GM21423 (cell line): ENCODE measurements at regions not wholly inside any gene's neighbourhood (a gene's known extent, or its start where the extent isn't known, plus 50 kb on each side); places are given as distances from the start of the nearest gene placed in this dataset.
"Not testable (repeated sequence)": the region's sequence is repeated elsewhere in the genome, so short reads cannot be mapped to it uniquely, and the experiment has no call there.

Experiments
- ATAC-seq: cut with Tn5 transposase; IDR thresholded peaks from one replicate; pipeline ENCODE4 v1.9.1; 2021; ENCODE audit warnings: mild to moderate bottlenecking, moderate library complexity; ENCODE audit not compliant: unreplicated experiment

GRCh38 chr1:157272729-157273524 lies 134.7 kb upstream of the ETV3 start:
- ATAC-seq = no peak

DNA sequence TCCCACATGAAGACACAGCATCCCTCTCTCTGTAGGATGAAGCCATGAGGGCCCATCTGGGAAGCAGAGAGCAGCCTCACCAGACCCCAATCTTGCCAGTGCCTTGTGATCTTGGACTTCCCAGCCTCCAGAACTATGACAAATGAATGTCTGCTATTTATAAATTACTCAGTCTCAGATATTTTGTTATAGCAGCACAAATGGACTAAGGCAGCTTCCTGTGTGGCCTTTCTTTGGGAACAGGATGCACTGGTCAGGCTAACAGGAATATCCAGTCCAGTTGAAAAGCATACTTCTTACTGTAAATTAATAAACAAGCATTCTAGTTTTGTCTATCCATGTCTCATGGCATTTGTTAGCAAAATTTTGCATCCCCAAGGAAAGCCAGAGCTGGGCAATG lies 134.1 kb upstream of the ETV3 start:
- no peak for ATAC-seq

DNA sequence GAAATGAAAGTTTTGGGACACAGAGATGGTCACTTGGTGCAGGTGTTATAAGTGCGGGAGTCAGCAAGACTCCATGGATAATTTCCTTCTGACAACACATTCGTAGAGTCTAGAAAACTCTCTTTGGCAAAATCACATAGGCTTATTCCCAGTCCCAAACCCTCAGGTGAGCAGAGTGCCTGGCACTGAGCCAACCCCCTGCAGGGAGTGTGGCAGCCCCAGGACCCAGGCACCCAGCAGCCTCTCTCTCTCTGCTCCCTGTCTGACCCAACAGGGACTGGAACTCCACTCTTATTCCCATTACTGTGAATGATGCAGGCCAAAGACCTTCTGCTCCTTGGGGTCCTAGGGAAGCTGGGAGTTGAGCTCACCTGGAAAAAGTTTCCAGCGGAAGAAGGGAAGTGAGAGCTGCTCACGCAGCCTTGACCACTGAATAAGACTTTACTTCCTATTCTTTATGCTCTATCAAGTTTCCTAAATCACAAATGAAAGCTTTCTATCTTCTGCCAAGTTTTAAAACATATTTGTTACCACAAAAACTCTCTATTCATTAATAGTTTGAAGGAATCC lies 132.6 kb upstream of the ETV3 start:
- no peak for ATAC-seq

DNA sequence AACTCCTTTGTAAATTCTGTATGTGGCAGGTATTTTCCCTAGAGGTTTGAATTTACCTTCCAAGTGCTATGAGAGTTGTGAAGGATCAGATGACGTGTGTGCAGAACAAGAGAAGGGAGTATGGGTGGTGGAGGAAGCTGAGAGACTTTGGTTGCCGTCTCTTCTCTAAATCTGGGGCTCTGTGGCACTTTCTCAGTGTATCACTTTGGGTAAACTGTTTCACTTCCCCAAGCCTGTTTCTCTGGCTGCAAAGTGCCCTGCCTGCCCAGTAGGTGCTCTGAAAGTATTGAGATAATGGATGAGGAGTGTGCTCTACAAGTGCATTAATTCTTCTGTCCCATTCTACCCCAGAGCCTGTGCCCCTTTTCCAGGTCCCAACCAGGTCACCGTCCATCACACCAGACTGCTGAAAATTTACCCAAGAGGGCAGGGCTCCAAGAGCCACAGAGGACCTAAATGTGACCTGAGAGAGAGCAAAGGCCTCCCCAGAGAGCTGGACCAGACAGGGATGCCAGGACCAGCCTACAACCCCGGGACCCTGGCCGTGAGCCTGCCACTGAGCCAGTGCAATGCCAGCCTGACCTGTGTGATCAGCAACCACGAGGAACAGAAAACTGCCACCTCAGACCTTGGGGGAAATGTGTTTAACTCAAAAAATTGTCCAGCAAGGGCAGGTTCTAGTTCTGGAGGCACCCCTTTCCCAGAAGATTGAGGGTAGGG lies 131.6 kb upstream of the ETV3 start:
- peak; percentile 89 for ATAC-seq

DNA sequence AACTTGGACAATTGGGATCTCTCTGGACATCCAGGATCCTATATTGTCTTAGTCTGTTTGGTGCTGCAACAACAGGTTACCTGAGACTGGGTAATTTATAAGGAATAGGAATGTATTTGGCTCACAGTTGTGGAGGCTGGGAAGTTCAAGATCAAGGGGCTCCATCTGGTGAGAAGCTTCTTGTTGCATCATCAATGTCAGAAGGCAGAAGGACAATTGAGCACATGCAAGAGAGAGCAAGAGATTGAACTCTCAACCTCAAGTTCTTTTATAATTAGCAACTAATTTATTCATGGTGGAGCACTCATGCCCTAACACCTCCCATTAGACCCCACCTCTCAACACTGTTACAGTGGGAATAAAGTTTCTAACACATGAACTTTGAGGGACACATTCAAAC lies 124.7 kb upstream of the ETV3 start:
- no peak for ATAC-seq

DNA sequence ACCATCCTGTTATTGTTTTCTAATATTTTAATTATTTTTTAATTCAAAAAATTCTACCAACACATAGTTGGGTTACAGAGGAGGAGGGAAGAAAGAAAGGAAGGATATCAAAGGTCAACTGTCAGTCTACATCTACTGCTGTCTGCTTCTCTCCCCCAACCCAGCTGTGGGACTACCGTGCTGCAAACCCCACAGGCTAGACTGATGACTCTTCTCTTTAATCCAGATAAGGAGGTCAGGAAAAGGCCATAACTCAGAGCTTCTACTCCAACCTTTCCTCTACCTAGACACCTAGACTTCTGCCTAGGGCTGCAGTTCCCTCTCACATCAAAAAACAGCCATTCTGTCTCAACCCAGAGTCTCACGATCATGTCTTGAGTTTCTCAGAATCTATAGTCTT lies 124.2 kb upstream of the ETV3 start:
- ATAC-seq = no peak

DNA sequence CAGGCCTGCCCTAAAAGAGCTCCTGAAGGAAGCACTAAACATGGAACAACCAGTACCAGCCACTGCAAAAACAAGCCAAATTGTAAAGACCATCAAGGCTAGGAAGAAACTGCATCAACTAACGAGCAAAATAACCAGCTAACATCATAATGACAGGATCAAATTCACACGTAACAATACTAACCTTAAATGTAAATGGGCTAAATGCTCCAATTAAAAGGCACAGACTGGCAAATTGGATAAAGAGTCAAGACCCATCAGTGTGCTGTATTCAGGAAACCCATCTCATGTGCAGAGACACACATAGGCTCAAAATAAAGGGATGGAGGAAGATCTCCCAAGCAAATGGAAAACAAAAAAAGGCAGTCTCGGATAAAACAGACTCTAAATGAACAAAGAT lies 117.7 kb upstream of the ETV3 start:
- ATAC-seq = not testable (repeated sequence)

DNA sequence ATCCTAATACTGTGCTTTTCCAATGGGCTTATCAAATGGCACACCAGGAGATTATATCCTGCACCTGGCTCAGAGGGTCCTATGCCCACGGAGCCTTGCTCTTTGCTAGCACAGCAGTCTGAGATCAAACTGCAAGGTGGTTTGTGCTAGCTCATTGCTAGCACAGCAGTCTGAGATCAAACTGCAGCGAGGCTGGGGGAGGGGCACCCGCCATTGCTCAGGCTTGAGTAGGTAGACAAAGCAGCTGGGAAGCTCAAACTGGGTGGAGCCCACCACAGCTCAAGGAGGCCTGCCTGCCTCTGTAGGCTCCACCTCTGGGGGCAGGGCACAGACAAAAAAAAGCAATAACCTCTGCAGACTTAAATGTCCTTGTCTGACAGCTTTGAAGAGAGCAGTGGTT lies 116.0 kb upstream of the ETV3 start:
- ATAC-seq = not testable (repeated sequence)

DNA sequence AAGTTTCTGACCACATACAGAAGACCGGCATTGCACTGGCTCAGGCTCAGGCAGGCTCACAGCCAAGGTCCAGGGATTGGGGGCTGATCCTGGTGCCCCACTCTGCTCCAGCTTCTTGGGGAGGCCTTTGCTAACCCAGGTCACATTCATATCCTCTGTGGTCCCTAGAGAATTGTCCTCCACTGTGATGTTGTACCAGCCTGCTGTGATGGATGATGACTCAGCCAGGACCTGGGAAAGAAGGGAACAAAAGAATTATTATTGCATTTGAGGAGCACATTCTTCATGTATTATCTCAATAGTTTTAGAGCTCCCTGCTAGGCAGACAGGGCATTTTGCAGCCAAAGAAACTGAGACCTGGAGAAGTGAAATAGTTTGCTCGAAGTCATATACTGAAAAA lies 114.3 kb upstream of the ETV3 start:
- no peak for ATAC-seq

DNA sequence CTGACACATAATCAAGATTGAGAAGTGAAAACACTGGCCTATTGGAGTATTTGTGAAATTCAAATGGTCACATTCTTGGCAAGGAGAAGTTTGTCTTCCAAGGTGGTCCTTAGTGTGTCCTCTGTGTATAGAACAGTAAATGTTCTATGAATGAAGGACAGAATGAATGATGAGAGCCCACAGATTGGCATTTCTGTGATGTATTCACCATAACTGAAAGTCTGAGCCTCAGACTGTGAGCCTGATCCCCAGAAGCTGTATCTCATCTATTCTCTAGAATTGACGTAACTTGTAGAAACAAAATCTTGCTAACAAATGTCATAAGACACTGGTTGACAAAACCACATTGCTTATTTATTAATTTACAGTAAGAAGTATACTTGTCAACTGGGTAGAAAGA lies 111.5 kb upstream of the ETV3 start:
- ATAC-seq = peak; percentile 13

GRCh38 chr1:157249326-157249725 lies 111.1 kb upstream of the ETV3 start:
- ATAC-seq = peak; percentile 69

- not testable (repeated sequence) for ATAC-seq
Observed at GRCh38 chr1:157247764-157248049, 109.5 kb upstream of the ETV3 start.

DNA sequence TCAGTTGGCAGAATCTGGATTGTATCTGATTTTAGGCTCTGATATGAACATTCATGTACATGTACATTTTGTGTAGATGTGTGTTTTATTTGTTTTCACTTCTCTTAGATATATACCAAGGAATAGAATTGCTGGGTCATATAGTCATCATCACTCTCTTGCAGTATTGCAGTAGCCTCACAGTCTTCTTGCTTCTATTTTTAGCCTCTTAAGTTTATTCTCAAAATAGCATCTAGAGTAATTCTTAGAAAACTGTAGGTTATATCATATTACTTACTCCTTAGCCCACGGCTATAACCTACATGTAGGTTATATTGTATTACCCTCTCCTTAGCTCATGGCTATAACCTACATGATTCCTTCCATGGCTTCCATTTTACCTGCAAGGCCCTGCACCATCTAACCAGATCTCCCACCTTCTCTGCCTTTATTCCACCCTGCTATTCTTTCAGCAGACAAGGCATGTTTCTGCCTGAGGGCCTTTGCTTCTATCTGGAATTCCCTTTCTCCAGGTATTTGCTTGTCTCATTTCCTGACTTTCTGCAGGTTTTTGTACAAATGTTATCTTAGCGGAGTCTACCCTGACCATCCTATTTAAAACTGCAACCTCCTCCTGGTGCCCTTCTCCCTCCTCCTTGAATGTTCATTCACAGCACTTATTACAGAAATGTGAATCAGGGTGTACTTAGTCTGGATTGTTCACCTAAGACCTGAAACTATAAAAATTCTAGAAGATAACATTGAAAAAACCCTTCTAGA lies 109.0 kb upstream of the ETV3 start:
- no peak for ATAC-seq

GRCh38 chr1:157245823-157246222 lies 107.6 kb upstream of the ETV3 start:
- no peak for ATAC-seq

- no peak for ATAC-seq
Observed at GRCh38 chr1:157241185-157241538, 103.0 kb upstream of the ETV3 start.

GRCh38 chr1:157240495-157241184 lies 102.4 kb upstream of the ETV3 start:
- peak; percentile 79 for ATAC-seq

DNA sequence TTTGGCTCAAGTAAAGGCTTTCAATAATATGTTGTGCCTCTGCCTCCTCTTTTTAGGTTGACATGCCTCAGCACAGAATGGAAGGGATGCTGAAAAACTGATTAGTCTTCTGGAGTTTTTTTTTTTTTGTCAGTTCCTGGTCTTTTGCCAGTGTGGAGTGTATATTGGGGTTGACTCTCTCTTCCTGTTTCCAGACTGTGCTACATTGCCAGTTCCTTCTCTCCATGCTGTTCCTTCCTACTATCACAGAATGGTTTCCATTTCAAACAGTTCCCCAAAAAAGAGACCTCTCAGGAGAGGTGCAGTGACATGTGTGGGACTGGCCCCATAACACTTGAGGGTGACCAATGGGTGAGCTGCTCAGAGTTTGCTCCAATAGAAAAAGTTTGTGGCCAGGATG lies 101.7 kb upstream of the ETV3 start:
- ATAC-seq = no peak

GRCh38 chr1:157238585-157238984 lies 100.4 kb upstream of the ETV3 start:
- no peak for ATAC-seq

GRCh38 chr1:157237981-157238380 lies 99.8 kb upstream of the ETV3 start:
- ATAC-seq = no peak

- ATAC-seq = no peak
Observed at GRCh38 chr1:157237522-157237921, 99.3 kb upstream of the ETV3 start.

GRCh38 chr1:157236072-157236471 lies 97.9 kb upstream of the ETV3 start:
- no peak for ATAC-seq
